ENCODE measurements at regions not wholly inside any gene's neighbourhood (a gene's known extent, or its start where the extent isn't known, plus 50 kb on each side); places are given as distances from the start of the nearest gene placed in this dataset.
A peak's percentile ranks its signal among the peaks of the same experiment; 100 is the strongest.
"Not testable (repeated sequence)": the region's sequence is repeated elsewhere in the genome, so short reads cannot be mapped to it uniquely, and the experiment has no call there.

DNA sequence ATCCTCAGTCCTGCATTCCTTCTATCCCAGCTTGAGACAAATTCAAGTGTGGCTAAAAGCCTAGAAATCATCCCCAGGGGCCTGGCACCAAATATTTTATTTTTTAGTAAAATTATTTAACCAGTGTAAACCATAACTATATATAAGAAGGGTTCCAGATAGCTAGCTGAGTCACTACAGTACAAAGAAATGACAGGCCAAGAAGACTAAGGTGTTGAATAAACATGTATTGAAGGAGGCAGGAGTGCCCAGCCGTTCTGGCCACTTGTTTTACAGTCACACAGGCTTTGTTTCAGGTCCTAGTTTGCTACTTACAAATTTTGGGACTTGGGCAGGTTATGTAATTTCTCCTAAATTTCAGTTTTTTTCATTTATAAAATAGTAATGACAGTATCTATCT is 225.9 kb upstream of the PITX2 start:
- no peak for DNase-seq (ENCODE audit: low read depth)

DNA sequence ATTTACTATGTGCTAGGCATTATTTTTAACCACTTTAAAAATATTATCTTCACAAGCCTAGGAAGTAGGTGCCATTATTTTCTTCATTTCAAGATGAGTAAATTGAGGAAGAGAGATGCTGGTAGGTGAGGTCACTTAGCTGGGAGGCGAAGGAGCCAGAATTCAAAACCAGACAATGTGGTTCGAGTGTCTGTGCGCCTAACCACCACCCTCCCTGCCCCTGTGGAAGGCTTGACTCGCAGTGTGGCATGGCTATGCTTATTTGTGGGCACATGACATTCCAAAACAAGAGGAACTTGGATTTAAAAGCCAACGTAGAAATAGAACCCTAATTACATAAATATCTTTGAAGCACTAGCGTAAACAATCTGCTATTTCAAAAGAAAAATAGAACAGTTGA is 226.6 kb upstream of the PITX2 start:
- DNase-seq (ENCODE audit: low read depth), result no peak

DNA sequence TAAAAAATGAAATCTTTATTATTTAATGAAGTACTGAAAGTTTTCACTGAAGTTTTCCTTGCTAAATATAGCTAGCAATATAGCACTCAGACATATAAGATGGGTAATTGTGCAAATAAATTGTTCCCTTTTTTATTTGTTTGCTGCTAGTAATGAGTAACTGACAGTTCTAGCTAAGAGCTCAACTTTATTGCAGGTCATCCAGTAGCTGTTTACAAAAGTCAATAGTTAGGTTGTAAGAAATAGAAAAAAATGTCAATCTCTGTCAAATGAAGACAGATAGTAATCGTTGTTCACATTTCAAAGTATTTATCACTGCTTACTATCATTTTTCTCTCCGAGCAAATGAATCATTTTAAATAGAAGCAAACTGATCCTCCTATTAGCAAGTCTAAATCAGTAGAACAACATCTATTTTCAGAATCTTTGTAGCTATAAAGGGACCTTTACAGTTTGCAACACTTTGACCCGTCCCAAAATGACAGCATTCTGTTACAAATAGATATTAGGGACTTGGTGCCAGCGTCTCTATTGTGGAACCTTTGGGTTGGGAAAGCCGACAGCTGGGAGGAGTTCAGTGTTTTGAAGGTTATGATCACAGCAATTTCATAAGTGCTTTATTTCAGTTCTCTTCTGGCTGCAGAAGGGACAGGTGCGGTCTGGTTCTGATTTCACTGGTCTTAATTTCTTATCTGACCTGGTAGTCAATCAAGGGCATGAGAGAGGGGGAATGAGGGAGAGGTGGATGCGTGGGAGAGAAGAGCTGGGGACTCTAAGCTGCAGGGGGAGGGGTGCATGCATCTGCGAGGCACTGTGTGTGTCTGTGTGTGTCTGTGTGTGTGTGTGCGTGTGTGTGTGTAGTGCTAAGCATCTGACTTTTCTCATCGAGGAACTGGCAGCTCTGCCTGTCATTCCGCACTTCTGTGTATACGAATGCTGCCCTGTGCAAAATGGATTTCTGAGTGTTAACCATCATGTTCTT is 227.9 kb upstream of the PITX2 start:
- no peak for DNase-seq (ENCODE audit: low read depth)

DNA sequence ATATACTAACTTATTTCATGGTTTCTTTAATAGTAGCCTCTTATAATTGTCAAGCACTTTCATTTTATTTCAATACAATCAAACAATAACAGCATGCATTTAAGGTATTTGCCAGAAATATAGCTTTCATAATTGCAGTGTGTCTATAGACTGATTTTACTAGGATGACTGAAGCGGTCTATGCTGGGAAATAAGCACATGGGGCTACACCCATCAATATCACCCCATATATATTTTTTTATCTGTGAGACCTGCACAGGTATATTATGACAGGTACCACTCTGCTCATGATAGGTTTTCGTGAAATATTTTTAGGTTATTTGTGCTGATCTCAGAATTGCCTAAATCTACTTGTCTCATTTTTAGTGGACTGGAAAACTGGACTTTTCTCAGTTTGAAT is 229.1 kb upstream of the PITX2 start:
- DNase-seq (ENCODE audit: low read depth), result no peak

DNA sequence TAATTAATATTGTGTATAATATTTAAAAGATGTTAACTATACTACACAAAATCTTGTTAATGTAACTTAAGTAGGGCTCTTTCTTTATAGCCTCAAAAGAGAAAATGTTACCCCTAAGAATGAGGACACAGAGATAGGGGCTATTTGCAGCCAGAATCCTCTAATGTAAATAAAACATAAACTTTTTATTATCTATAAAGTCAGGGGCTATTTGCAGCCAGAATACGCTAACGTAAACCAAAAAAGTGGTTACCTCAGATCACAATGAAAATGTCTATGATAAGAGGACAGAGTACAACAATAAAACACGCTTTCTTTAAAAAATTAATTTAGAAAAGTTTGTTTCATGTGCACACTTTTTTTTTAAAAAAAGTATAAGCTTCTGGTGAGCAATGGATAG is 229.9 kb upstream of the PITX2 start:
- DNase-seq (ENCODE audit: low read depth), result no peak

DNA sequence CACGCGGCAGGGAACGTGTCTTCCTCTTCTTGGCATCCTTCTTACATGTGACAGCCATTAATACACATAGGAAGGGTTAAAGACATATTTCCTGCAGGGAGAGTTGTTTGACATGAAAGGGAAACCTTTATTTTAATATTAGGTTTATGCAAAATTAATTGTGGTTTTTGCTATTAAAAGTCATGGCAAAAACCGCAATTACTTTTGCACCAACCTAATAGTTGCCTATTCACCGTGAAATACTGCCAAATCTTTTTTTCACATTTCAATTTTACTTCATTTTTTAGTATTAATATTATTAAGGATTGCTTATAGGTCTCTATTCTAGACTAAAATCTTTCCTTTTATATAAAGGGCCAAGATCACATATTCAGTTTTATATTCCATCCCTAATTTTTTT is 230.4 kb upstream of the PITX2 start:
- no peak for DNase-seq (ENCODE audit: low read depth)

DNA sequence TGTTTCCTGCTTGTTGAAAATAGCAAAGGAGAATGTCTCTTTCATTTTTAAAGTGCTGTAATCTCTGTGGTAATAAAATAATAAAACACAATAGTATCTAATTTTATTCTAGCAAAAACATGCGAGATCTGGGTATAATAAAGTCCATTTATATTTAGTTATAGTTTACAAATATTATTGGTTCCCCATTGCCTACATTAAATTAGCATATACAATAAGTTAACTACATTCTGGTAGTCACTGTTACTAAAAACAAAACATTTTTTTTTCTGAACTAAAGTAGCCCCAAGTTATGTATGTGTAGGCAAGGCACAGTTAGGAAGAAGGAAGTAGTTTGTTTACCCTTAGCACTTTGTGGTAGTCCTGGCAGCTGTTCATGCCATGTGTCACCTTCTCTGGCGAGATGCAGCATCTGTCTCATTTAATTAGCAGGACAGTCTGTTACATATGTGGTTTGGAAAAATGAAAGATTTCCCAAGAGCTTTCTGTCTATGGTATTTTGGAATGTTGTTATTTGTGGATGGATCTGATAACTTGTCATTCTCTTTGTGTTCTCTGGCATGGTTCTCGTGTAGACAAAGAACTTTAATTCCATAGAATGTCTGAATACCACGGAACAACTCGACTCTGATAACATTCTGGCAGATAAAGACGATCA is 231.3 kb upstream of the PITX2 start:
- DNase-seq (ENCODE audit: low read depth), result peak; percentile 87

DNA sequence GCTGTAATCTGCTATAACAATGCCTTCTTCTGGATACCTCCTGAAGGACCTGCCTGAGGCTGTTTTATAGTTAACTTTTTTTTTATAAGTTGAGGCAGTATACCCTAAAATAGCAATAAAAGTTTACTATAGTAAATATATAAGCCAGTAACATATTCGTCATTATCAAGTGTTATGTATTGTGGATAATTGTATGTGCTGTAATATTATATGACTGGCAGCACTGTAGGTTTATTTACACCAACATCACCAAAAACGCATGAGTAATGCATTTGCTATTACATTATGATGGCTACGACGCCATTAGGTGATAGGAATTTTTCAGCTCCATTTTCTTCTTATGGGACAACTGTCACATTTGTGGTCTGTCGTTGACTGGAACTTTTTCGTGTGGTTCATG is 237.2 kb upstream of the PITX2 start:
- no peak for DNase-seq (ENCODE audit: low read depth)

DNA sequence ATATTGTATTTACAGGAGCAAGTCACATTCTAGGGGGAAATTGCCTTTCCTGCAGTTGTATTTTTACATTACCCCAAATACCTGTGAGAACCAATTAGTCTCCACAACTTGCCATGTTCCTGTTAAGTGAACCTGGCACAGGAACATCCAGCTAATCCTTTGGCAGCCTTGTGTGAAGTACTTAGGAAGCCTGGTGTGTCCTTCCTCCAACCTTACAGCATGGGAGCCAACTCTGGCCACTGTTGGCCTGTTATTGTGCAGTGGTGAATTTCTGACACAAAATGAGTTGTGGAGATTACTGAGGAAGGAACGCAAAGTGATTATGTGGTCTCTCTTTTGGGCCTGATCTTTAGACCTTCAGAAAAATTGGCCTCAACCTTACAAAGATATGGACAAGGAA is 238.0 kb upstream of the PITX2 start:
- DNase-seq (ENCODE audit: low read depth), result no peak

DNA sequence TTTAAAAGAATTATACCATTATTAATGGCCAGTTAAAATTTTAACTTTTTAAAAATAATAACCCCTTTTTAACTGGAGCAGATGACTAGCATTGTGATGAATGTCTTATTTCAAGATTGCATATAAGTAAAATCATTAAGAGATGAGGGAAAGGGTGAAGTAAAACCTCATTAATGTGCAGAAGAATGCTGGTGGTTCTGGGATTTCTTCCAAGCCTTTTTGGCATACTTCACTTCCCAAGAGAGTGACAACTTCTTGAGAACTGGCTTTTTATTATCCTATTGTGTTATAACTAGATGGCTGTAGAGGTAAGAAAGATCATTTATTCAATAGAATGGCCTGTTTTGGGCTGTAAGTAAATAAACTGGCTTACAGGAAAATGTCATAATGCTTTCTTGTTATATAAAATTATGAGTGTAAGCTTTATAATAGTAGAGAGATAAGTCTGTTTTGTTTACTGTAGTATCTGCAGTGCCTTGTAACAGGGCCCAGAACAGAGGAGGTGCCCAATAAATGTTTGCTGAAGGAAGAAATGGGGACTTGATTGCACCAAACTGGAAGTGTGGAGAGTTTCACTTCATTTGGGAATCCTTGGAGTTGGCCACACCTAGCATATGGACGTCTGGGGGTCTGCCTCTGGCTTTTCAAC is 242.9 kb upstream of the PITX2 start:
- peak; percentile 66 for DNase-seq (ENCODE audit: low read depth)

DNA sequence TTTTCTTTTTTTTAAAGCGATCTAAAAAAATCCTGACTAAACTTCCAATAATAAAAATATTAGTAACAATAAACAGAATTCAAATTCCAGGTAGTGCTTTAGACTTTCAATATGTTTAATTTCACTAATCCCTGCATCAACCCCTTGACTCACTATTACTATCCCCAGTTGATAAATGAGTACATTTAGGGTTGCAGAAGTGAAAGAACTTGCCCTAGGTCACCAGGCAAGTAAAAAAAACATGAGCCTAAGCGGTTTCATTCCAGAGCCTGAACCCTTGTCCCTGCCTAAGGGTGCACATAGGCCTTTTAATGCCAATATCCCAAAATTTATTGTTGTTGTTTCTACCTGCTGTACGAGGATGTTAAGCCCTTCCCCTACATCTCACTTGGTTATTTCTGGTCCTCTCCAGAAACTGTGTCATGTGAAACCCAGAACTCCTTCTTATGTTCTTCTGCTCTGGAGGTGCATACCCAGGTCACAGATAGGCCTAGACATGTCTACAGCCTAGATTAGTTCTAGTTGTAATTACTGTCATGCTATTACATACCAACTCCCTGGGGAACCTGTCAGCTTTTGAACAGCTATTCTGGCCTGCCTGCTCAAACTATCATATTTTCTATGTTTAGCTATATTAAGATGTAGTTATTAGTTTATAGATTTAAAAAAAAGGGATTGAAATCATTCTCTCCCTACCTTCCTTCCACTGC is 244.5 kb upstream of the PITX2 start:
- DNase-seq (ENCODE audit: low read depth), result no peak

DNA sequence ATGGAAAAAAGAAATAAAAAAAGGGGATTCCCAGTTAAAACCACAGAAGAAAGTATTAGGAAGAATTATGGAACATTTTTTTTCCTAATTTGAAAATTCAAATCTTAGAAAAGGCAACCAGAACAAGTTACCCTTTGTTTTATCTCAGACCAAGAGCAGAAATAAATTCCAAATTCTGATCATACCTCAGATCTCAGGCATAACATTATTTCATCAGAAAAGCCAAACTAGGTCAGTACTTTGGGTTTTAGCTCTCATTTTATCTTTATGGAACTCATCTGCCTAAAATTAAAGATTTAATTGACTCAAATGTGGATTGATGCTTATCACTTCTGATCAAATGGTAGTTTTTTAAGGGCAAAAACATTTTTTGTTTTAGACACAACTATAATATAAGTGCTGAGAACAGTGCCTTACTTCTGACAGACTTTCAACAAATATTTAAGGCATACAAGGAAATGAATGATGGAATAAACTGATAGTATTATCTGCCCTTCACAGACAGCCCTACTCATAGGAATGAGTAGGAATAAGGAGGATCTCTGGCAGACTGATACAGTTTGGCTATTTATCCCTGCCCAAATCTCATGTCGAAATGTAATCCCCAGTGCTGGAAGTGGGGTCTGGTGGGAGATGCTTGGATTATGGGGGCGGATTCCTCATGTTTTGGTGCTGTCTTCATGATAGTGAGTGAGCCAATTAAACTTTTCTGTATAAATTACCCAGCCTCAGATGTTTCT is 245.3 kb upstream of the PITX2 start:
- no peak for DNase-seq (ENCODE audit: low read depth)

DNA sequence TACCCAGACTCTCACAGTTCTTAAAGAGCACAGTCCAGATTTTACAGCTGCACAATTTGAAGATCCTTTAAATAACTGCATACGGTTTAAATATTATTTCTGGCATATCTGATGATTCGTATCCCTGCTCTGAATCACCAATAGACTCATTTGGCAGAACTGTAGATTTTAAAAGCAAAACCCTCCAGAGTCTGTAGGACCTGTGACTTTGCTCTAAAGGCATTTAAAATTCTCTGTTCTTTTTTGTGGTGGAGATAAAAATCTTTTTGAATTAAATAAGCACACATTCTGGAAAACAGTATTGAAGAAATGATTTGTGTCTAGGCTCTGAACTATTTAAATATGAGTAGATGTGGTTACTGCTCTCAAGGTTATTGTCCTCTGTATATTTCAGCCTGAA is 246.2 kb upstream of the PITX2 start:
- peak; percentile 54 for DNase-seq (ENCODE audit: low read depth)

DNA sequence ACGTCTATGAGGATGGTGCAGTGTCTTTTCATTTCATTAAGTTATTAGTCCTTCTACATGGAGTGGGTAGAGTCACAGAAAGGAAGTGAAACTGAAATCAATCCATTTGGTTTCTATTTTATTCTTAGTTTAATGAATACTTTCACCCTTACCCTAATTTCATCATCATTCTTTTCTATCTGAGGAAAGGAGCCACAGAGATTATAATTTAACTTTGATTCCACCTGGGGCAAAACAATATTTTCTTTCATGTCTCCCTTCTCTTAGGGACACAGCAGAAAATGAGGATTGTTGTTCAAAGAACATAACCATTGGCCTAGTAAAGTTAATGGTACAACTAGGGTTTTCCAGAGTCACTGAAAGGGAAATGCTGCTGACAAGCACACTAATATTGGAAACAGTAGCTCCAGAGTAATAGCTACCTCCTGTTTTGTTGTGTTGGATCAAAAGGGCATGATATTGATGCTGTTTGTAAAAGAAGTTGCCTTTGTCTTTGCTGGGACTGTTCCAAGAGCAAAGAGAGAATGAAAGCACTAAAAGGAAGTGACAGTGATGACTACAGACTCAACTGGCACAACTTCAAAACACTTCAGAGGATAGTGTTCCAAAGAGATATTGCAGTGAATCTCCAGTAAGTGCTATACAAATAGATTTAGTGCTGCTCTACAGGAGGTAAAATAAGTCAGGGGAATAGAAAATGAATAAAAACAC is 247.1 kb upstream of the PITX2 start:
- DNase-seq (ENCODE audit: low read depth), result no peak

DNA sequence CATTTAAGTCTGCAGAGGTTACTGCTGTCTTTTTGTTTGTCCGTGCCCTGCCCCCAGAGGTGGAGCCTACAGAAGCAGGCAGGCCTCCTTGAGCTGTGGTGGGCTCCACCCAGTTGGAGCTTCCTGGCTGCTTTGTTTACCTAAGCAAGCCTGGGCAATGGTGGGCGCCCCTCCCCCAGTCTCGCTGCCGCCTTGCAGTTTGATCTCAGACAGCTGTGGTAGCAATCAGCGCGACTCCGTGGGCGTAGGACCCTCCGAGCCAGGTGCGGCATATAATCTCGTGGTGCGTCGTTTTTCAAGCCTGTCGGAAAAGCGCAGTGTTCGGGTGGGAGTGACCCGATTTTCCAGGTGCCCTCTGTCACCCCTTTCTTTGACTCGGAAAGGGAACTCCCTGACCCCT is 253.3 kb upstream of the PITX2 start:
- not testable (repeated sequence) for DNase-seq (ENCODE audit: low read depth)

DNA sequence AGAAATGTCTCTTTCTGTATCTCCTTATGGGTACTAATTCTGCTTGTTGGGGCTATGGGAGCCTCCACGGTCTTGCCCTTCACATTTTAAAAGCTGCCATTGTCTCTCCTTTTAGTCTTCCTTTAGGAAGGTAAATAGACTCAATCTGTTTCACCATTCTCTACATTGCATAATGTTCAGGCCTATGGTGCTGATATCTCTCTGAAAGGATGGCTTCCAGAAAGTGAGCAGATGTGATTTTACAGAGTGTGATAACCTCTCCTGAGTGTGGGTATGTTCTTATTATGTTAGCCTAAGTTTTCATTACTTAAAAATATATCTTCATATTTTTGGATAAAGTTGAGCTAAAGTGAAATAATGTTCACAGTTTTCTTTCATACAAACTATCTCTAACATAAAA is 254.0 kb upstream of the PITX2 start:
- no peak for DNase-seq (ENCODE audit: low read depth)

DNA sequence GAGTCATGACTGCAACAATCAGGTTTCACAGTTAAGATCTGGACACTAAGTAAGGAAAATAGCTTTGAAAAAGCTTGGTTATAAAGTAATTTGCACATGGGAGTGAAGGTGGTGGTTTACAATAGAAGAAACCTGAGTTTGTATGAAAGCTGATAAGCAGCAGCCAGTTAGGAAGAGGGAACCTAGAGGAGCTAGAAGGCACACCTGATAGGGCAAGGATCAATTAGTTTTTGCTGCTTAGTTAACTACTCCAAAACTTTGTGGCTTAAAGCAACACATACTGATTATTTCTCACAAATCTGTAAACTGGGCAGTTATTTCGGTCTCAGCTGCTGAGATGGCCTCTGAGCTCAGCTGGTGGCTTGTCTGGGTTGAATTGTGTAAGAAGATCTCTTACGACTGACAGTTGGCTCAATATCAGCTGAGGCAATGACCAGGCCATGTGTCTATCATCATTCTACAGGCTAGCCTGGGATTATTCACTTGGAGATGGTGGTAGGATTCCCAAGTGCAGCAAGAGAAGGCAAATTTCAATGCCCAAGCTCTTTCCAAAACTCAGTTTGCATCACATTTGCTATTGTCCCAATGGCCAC is 255.0 kb upstream of the PITX2 start:
- no peak for DNase-seq (ENCODE audit: low read depth)

DNA sequence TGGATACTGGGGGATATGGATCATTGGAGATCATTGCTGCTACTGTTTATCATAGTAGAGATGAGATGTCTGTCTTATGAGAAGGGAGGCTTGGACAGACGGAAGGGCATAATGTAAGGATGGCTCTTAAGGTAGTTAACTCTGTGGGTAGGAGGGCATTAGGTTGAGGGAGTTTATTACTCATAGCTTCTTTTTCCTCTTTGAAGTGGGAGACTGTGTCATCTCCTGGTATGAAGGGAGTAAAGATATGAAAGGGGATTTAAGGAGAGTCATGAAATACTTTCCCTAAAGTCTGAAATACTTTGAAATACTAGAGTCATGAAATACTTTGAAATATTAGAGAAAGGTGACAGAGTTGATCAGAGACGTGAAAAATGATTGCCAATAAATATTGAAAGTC is 255.5 kb upstream of the PITX2 start:
- DNase-seq (ENCODE audit: low read depth), result no peak

DNA sequence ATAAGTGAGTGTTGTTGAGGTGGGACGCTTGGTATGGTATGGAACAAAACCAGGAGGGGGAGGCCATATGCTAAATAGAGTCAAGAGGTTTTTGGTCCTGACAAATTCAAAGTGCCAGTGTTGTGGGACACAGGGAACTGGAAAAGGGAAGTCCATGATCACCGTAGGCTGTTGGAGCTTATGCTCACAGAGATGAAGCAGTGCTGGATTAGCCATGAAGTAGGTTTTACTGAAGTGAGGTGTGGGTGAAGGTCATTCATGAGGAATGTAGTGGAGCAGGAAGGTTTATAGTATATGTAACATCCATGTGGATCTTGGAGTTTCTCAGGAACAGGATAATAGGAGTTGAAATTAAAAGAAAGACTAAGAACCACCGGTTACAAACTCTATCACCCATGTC is 256.1 kb upstream of the PITX2 start:
- DNase-seq (ENCODE audit: low read depth), result no peak

DNA sequence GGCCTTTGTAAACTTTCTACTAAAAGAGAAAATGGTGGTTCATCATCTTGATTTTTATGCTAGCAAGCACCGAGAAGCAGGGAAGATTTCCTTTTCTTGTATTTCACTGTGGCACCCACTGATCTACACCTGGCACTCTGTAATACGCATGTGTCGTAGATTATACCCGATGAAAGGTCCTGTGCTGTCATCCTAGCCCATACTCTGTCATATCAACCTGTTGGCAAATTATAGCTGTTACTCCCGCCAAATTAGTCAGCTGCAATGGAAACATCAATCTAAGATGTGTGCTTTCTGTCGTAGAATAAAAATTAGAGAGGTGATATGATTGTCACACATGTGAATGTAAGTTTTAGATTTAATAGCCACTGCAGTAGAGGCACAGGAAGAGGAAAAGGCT is 263.4 kb upstream of the PITX2 start:
- DNase-seq (ENCODE audit: low read depth), result no peak

DNA sequence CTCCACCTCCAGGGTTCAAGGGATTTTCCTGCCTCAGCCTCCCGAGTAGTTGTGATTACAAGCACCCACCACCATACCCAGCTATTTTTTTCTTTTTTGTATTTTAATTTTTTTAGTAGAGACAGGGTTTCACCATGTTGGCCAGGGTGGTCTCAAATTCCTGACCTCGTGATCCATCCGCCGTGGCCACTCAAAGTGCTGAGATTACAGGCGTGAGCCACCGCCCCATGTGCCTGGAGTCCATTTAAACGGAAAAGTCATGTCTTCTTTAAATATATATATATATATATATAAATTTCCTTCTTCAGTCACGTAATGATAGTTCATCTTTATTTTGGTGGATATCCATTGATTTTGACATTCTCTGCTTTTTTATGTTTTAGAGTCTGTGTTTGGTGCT is 264.0 kb upstream of the PITX2 start:
- no peak for DNase-seq (ENCODE audit: low read depth)

Data from non-pigmented ciliary epithelial cell (primary cell).